Lung (tissue), 11 donors: ENCODE measurements at regions not wholly inside any gene's neighbourhood (a gene's known extent, or its start where the extent isn't known, plus 50 kb on each side); places are given as distances from the start of the nearest gene placed in this dataset.

Experiments used
- ATAC-seq: fragments of 200-7000 bp; cut with Tn5 transposase; one replicate; pipeline ENCODE4 v1.9.1; 2020; ENCODE audit warnings: moderate number of reproducible peaks; ENCODE audit not compliant: insufficient read depth, low FRiP score
- DNase-seq, 3 donors: peaks; one replicate each; pipeline ENCODE4 v3.0.0-alpha.2; 2013 to 2017
- H3K27ac ChIP-seq, 2 donors: one replicate each; pipeline ENCODE4 v1.5.1; 2013; ENCODE audit warnings: mild to moderate bottlenecking in 2 of 2, moderate library complexity in 2 of 2, control low read depth in 1 of 2, inconsistent platforms in 1 of 2, low read depth in 1 of 2, low read length in 1 of 2
- H3K27me3 ChIP-seq, 3 donors: one replicate each; pipeline ENCODE4 v1.5.1; 2013; ENCODE audit warnings: low read length in 2 of 3; ENCODE audit not compliant: control insufficient read depth in 3 of 3, insufficient read depth in 3 of 3
- H3K36me3 ChIP-seq, 4 donors: one replicate each; pipeline ENCODE4 v1.5.1; 2013; ENCODE audit warnings: low read length in 4 of 4, mild to moderate bottlenecking in 1 of 4, moderate library complexity in 1 of 4; ENCODE audit not compliant: control insufficient read depth in 4 of 4, insufficient read depth in 4 of 4
- H3K4me1 ChIP-seq, 5 donors: one replicate each; pipeline ENCODE4 v1.5.1; 2013; ENCODE audit warnings: low read length in 5 of 5, mild to moderate bottlenecking in 2 of 5, moderate library complexity in 1 of 5; ENCODE audit not compliant: control insufficient read depth in 5 of 5, insufficient read depth in 5 of 5
- H3K4me3 ChIP-seq: one replicate; pipeline ENCODE4 v1.5.1; 2013; ENCODE audit warnings: mild to moderate bottlenecking, control low read depth, moderate library complexity
- H3K9ac ChIP-seq, 2 donors: one replicate each; pipeline ENCODE4 v1.5.1; 2013; ENCODE audit warnings: low read length in 2 of 2, control low read depth in 1 of 2; ENCODE audit not compliant: insufficient read depth in 1 of 2
- H3K9me3 ChIP-seq, 4 donors: one replicate each; pipeline ENCODE4 v1.5.1; 2013; ENCODE audit warnings: low read length in 3 of 4, mild to moderate bottlenecking in 1 of 4, moderate library complexity in 1 of 4; ENCODE audit not compliant: control insufficient read depth in 4 of 4, insufficient read depth in 3 of 4
- CTCF ChIP-seq: IDR thresholded peaks from 2 replicates; pipeline ENCODE4 v1.5.1; 2012; ENCODE audit warnings: mild to moderate bottlenecking; ENCODE audit errors: control extremely low read depth, extremely low read depth
- WGBS, 2 donors: extraction: QIAGEN DNeasy Blood & Tissue Kit; methylation state at CpG; one replicate each; pipeline ENCODE4 v1.1.7; 2013; 5-methylcytosine and 5-hydroxymethylcytosine counted together
- donor health status: control.
- donor health status: control.
- donor health status: Bipolar disorder and iron deficiency.
- donor health status: healthy.
- donor health status: DM: yes; HTN: yes; CAD: no.

GRCh38 chr1:163834778-163835177, 513.0 kb downstream of the NUF2 start:
- Histone ChIP-seq H3K36me3 (no peaks in the 10 kb centered on the region), H3K9ac (no peak overlapping the region), H3K4me1 (no peaks in the 10 kb centered on the region), H3K9me3 (no peaks in the 10 kb centered on the region), H3K27me3 (no peaks in the 10 kb centered on the region), H3K4me3 (no peak overlapping the region), H3K27ac (no peak overlapping the region)
- TF ChIP-seq CTCF: no peak
- 91% methylated on average over 2 of the region's 2 CpGs for WGBS, 2 donors
- DNase-seq: no peak
- ATAC-seq: no peak

DNA sequence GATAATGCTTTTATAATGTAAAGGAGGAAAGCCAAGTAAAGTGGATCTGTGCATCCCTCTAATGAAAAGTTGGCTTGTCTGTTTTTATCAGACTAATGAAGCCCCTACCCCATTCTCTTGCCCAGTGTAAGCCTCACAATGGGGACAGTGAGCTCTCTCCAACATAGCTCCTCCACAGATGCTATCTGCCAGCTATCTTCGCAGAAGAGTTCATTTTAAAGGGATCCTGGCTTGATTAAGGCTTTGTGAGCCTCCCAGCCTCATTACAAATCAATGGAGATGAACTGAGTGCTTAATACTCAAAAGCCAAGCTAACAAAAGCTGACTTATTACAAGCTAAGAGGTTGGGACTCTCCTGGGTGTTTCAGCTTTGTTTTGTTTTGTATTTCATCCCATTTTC, 514.7 kb downstream of the NUF2 start:
- Histone ChIP-seq H3K9me3 (no peaks in the 10 kb centered on the region), H3K27ac (no peak overlapping the region), H3K4me3 (no peak overlapping the region), H3K4me1 (no peaks in the 10 kb centered on the region), H3K27me3 (no peaks in the 10 kb centered on the region), H3K9ac (no peak overlapping the region), H3K36me3 (no peaks in the 10 kb centered on the region)
- ATAC-seq (no peak), DNase-seq (no peak)
- 63 to 92% methylated on average over 1 of the region's 1 CpG for WGBS, 2 donors
- TF ChIP-seq CTCF: no peak

DNA sequence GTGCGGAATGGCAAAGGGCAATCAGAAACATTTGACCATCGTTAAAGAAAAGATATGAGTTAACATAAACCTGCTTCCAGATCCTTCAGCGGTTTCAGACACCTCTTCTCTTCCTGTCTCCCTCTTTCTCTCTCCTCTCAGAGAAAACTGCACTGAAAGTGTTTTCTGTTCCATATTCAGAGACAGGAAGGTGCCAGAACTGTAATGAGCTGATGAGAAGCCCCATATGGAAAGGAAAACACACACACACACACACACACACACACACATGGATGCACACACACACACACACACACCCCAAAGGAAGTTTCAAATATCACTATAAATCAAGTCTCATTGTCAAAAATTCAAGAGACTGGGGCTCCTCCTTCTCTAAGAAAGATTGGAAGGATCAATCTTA, 515.5 kb downstream of the NUF2 start:
- Histone ChIP-seq H3K27ac (no peak overlapping the region), H3K4me3 (no peak overlapping the region), H3K4me1 (no peaks in the 10 kb centered on the region), H3K9me3 (no peaks in the 10 kb centered on the region), H3K27me3 (no peaks in the 10 kb centered on the region), H3K36me3 (no peaks in the 10 kb centered on the region), H3K9ac (no peak overlapping the region)
- WGBS, 2 donors: 61 to 73% methylated on average over 3 of the region's 3 CpGs
- no peak for ATAC-seq
- DNase-seq: peak in 1 of 3 donors; percentile 24
- no peak for TF ChIP-seq CTCF

DNA sequence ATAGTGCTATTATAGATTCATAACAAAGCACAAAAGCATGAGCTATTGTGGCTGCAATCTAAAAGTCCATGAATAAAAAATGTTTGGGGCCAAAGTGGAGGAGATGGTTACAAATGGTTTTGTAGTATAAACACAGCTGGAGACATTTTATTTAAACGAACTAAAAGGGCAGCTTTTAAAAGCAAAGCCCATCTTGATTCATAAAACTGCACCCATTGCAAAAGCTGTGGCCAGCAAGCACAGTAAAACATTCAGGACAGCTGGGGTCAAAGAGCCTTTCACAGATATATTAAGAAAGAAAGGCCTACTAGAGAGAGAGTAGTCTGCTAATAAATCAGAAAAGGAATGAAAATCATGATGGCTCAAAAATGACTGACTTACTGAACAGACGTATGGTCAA, 520.8 kb downstream of the NUF2 start:
- 66 to 72% methylated on average over 2 of the region's 2 CpGs for WGBS, 2 donors
- peak; percentile 56 for ATAC-seq

More for the DNA sequence above, 520.8 kb downstream of the NUF2 start:
- Histone ChIP-seq H3K9ac (no peak overlapping the region), H3K4me1 (peaks cover 0 to 4% (median 0%) of the 10 kb centered on the region in 5 donors), H3K36me3 (no peaks in the 10 kb centered on the region), H3K9me3 (no peaks in the 10 kb centered on the region), H3K4me3 (no peak overlapping the region), H3K27me3 (no peaks in the 10 kb centered on the region), H3K27ac (no peak overlapping the region)
- DNase-seq: peak in 2 of 3 donors; percentile 52 to 56
- TF ChIP-seq CTCF: no peak
